ENCODE measurements at regions not wholly inside any gene's neighbourhood (a gene's known extent, or its start where the extent isn't known, plus 50 kb on each side); places are given as distances from the start of the nearest gene placed in this dataset.

DNA sequence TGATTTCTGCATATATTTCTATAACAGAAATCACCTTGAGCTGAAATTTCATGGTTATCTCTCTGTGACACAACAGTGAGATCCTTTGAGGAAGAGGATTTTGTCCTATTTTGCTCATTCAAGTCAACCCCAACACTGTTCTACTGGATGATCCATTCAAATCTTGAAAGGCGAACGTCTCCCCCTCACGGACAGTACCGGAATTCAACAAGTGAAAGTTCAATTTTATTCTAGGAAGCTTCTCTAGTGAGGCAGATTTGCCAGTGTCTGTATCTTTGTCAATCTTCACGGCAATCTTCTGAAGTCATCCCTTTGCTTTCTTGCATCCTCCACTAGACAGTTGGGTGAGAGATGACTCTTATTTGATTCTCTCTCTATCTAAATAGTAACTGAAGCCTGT is 91.7 kb upstream of the PDE7B start:
- TF ChIP-seq, protein P1, sequence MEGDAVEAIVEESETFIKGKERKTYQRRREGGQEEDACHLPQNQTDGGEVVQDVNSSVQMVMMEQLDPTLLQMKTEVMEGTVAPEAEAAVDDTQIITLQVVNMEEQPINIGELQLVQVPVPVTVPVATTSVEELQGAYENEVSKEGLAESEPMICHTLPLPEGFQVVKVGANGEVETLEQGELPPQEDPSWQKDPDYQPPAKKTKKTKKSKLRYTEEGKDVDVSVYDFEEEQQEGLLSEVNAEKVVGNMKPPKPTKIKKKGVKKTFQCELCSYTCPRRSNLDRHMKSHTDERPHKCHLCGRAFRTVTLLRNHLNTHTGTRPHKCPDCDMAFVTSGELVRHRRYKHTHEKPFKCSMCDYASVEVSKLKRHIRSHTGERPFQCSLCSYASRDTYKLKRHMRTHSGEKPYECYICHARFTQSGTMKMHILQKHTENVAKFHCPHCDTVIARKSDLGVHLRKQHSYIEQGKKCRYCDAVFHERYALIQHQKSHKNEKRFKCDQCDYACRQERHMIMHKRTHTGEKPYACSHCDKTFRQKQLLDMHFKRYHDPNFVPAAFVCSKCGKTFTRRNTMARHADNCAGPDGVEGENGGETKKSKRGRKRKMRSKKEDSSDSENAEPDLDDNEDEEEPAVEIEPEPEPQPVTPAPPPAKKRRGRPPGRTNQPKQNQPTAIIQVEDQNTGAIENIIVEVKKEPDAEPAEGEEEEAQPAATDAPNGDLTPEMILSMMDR (IDR thresholded peaks at IDR 0.05; ENCODE audit: insufficient read depth, low read length, poor library complexity, severe bottlenecking) = no peak
- no peak for TF ChIP-seq EZH2phosphoT487 (conservative IDR thresholded peaks at IDR 0.05; ENCODE audit: low read length)

Data from SU-DHL-6 (cell line).